Nephron progenitor cell (in vitro differentiated cells): ENCODE measurements at regions not wholly inside any gene's neighbourhood (a gene's known extent, or its start where the extent isn't known, plus 50 kb on each side); places are given as distances from the start of the nearest gene placed in this dataset.

Experiments used
- DNase-seq: peaks from one replicate; pipeline ENCODE4 v3.0.0; 2021
- H3K27ac Mint-ChIP-seq: 2 replicates; pipeline ENCODE4 v1.8.0; 2021; ENCODE audit warnings: mild to moderate bottlenecking, moderate library complexity, mixed read lengths
- H3K27me3 Mint-ChIP-seq: 2 replicates; pipeline ENCODE4 v1.8.0; 2021; ENCODE audit warnings: mild to moderate bottlenecking, low read depth, mixed read lengths; ENCODE audit not compliant: poor library complexity
- H3K36me3 Mint-ChIP-seq: 2 replicates; pipeline ENCODE4 v1.8.0; 2021; ENCODE audit warnings: low read depth, mixed read lengths
- H3K4me1 Mint-ChIP-seq: 2 replicates; pipeline ENCODE4 v1.8.0; 2021; ENCODE audit warnings: mixed read lengths
- H3K4me3 Mint-ChIP-seq: 2 replicates; pipeline ENCODE4 v1.8.0; 2021; ENCODE audit warnings: mild to moderate bottlenecking, moderate library complexity, mixed read lengths
- H3K9me3 Mint-ChIP-seq: 2 replicates; pipeline ENCODE4 v1.8.0; 2021; ENCODE audit warnings: mild to moderate bottlenecking, moderate library complexity, mixed read lengths
- CTCF ChIP-seq: fragments of 200-600 bp; sonication (generic); IDR thresholded peaks from 2 replicates; pipeline ENCODE4 v1.5.0; 2021; ENCODE audit warnings: antibody characterized with exemption

- no peak for DNase-seq
- H3K4me3 Mint-ChIP-seq: no peak overlapping the region
These were observed 242.2 kb upstream of the PPP2R2D start for GRCh38 chr10:131658476-131659110.

GRCh38 chr10:131660427-131660826 is 240.4 kb upstream of the PPP2R2D start:
- Mint-ChIP-seq H3K9me3 (peaks cover 34% of the 10 kb centered on the region), H3K27me3 (peaks cover 6% of the 10 kb centered on the region), H3K4me1 (peaks cover 7% of the 10 kb centered on the region), H3K27ac (no peak overlapping the region), H3K36me3 (no peaks in the 10 kb centered on the region), H3K4me3 (no peak overlapping the region)
- TF ChIP-seq CTCF: no peak
- DNase-seq: no peak

More at GRCh38 chr10:131658476-131659110, 242.2 kb upstream of the PPP2R2D start:
- Mint-ChIP-seq H3K36me3 (no peaks in the 10 kb centered on the region), H3K27me3 (peaks cover 9% of the 10 kb centered on the region), H3K4me1 (peaks cover 24% of the 10 kb centered on the region), H3K27ac (no peak overlapping the region), H3K9me3 (peaks cover 22% of the 10 kb centered on the region)
- TF ChIP-seq CTCF: no peak

GRCh38 chr10:131662851-131663250 is 238.0 kb upstream of the PPP2R2D start:
- H3K27me3 Mint-ChIP-seq: peaks cover 8% of the 10 kb centered on the region
- H3K4me3 Mint-ChIP-seq: no peak overlapping the region
- TF ChIP-seq CTCF: no peak
- H3K27ac Mint-ChIP-seq: no peak overlapping the region
- peaks cover 34% of the 10 kb centered on the region for H3K9me3 Mint-ChIP-seq
- DNase-seq: no peak
- no peaks in the 10 kb centered on the region for H3K36me3 Mint-ChIP-seq
- H3K4me1 Mint-ChIP-seq: no peaks in the 10 kb centered on the region

- H3K27ac Mint-ChIP-seq: no peak overlapping the region
- H3K9me3 Mint-ChIP-seq: peaks cover 34% of the 10 kb centered on the region
- no peak for DNase-seq
- no peak overlapping the region for H3K4me3 Mint-ChIP-seq
- H3K4me1 Mint-ChIP-seq: no peaks in the 10 kb centered on the region
- no peak for TF ChIP-seq CTCF
- no peaks in the 10 kb centered on the region for H3K36me3 Mint-ChIP-seq
- H3K27me3 Mint-ChIP-seq: peaks cover 8% of the 10 kb centered on the region
These were observed 237.5 kb upstream of the PPP2R2D start for GRCh38 chr10:131663351-131663750.

GRCh38 chr10:131666091-131666490 is 234.7 kb upstream of the PPP2R2D start:
- H3K36me3 Mint-ChIP-seq: no peaks in the 10 kb centered on the region
- H3K27ac Mint-ChIP-seq: no peak overlapping the region
- no peak overlapping the region for H3K4me3 Mint-ChIP-seq
- peaks cover 12% of the 10 kb centered on the region for H3K27me3 Mint-ChIP-seq
- TF ChIP-seq CTCF: no peak
- DNase-seq: no peak
- no peaks in the 10 kb centered on the region for H3K4me1 Mint-ChIP-seq
- peaks cover 24% of the 10 kb centered on the region for H3K9me3 Mint-ChIP-seq

GRCh38 chr10:131667047-131667446 is 233.8 kb upstream of the PPP2R2D start:
- Mint-ChIP-seq H3K4me3 (no peak overlapping the region), H3K27me3 (peaks cover 12% of the 10 kb centered on the region), H3K36me3 (peaks cover 2% of the 10 kb centered on the region), H3K4me1 (no peaks in the 10 kb centered on the region), H3K27ac (no peak overlapping the region), H3K9me3 (peaks cover 29% of the 10 kb centered on the region)
- TF ChIP-seq CTCF: no peak
- no peak for DNase-seq
